Transverse colon (tissue), 4 donors: ENCODE measurements at regions not wholly inside any gene's neighbourhood (a gene's known extent, or its start where the extent isn't known, plus 50 kb on each side); places are given as distances from the start of the nearest gene placed in this dataset.

ENCODE experiments used
- EP300 ChIP-seq: sonication (generic); formaldehyde crosslinking; IDR thresholded peaks from one replicate; pipeline ENCODE4 v1.6.1; 2017; ENCODE audit warnings: antibody characterized with exemption, low read depth
- POLR2A ChIP-seq: fragments of 450-650 bp; IDR thresholded peaks from one replicate; pipeline ENCODE4 v1.6.1; 2016; ENCODE audit warnings: antibody characterized with exemption, mild to moderate bottlenecking, moderate library complexity
- POLR2AphosphoS5 ChIP-seq, 3 donors: sonication (generic); formaldehyde crosslinking; IDR thresholded peaks; one replicate each; pipeline ENCODE4 v1.6.1; 2016; ENCODE audit warnings: antibody characterized with exemption in 3 of 3
- TF ChIP-seq, protein P1 (sequence below), 5 experiments: fragments of 200-600 bp in 3 of 5; fragments of 450-650 bp in 2 of 5; sonication (generic) in 3 of 5; IDR thresholded peaks; 1 replicate in 2 of 5; 2 replicates in 3 of 5; pipeline ENCODE4 v1.5.1; 2016 to 2017; ENCODE audit warnings: antibody characterized with exemption in 5 of 5, inconsistent platforms in 3 of 5, mild to moderate bottlenecking in 2 of 5, moderate library complexity in 1 of 5

GRCh38 chrX:65925592-65925991, 114.3 kb downstream of the VSIG4 start:
- TF ChIP-seq, protein P1, sequence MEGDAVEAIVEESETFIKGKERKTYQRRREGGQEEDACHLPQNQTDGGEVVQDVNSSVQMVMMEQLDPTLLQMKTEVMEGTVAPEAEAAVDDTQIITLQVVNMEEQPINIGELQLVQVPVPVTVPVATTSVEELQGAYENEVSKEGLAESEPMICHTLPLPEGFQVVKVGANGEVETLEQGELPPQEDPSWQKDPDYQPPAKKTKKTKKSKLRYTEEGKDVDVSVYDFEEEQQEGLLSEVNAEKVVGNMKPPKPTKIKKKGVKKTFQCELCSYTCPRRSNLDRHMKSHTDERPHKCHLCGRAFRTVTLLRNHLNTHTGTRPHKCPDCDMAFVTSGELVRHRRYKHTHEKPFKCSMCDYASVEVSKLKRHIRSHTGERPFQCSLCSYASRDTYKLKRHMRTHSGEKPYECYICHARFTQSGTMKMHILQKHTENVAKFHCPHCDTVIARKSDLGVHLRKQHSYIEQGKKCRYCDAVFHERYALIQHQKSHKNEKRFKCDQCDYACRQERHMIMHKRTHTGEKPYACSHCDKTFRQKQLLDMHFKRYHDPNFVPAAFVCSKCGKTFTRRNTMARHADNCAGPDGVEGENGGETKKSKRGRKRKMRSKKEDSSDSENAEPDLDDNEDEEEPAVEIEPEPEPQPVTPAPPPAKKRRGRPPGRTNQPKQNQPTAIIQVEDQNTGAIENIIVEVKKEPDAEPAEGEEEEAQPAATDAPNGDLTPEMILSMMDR (IDR thresholded peaks at IDR 0.05), result no peak
- TF ChIP-seq POLR2AphosphoS5 (IDR thresholded peaks at IDR 0.05) (no peak), POLR2A (no peak), EP300 (no peak)
